Right lobe of liver (tissue), 4 donors: ENCODE measurements at regions not wholly inside any gene's neighbourhood (a gene's known extent, or its start where the extent isn't known, plus 50 kb on each side); places are given as distances from the start of the nearest gene placed in this dataset.

ENCODE experiments used
- POLR2A ChIP-seq: fragments of 450-650 bp; IDR thresholded peaks from one replicate; pipeline ENCODE4 v1.6.1; 2017; ENCODE audit warnings: antibody characterized with exemption, mild to moderate bottlenecking
- TF ChIP-seq, protein P1 (sequence below), 4 donors: fragments of 200-600 bp in 3 of 4; fragments of 450-650 bp in 1 of 4; IDR thresholded peaks; one replicate each; pipeline versions ENCODE4 v1.5.1 to v1.8.0; 2016 to 2022; ENCODE audit warnings: antibody characterized with exemption in 4 of 4, mild to moderate bottlenecking in 2 of 4
- donor health status: DM: no; HTN: no; CAD: no.
- donor health status: DM: no; HTN: no; CAD: no.
- donor health status: DM: no; HTN: yes; CAD: no.

DNA sequence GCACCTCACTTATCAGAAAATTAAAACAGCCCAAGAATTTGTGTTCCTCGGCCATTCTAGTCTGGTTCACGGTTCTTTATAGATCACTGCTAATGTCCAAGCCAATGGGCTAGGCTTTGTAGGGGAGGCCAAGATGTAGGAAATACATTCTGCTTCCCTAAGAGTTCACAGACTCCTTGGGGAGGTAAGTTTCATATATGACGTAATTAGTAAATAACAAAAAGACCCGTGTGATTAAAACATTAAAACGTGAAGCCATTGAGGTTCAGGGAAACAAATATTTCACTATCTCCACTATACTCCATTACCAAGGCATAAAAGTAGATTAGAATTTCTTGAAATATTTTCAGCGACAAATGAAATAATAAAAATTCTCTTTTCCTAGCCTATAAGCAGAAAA lies 272.5 kb upstream of the KLHL29 start:
- TF ChIP-seq, protein P1, sequence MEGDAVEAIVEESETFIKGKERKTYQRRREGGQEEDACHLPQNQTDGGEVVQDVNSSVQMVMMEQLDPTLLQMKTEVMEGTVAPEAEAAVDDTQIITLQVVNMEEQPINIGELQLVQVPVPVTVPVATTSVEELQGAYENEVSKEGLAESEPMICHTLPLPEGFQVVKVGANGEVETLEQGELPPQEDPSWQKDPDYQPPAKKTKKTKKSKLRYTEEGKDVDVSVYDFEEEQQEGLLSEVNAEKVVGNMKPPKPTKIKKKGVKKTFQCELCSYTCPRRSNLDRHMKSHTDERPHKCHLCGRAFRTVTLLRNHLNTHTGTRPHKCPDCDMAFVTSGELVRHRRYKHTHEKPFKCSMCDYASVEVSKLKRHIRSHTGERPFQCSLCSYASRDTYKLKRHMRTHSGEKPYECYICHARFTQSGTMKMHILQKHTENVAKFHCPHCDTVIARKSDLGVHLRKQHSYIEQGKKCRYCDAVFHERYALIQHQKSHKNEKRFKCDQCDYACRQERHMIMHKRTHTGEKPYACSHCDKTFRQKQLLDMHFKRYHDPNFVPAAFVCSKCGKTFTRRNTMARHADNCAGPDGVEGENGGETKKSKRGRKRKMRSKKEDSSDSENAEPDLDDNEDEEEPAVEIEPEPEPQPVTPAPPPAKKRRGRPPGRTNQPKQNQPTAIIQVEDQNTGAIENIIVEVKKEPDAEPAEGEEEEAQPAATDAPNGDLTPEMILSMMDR (IDR thresholded peaks at IDR 0.05), result no peak
- no peak for TF ChIP-seq POLR2A
